GM04503 (cell line): ENCODE measurements at regions not wholly inside any gene's neighbourhood (a gene's known extent, or its start where the extent isn't known, plus 50 kb on each side); places are given as distances from the start of the nearest gene placed in this dataset.
A peak's percentile ranks its signal among the peaks of the same experiment; 100 is the strongest.
"Not testable (repeated sequence)": the region's sequence is repeated elsewhere in the genome, so short reads cannot be mapped to it uniquely, and the experiment has no call there.

Source experiments
- DNase-seq: peaks from one replicate; pipeline ENCODE4 v3.0.0-alpha.2; 2012; ENCODE audit warnings: low read depth

DNA sequence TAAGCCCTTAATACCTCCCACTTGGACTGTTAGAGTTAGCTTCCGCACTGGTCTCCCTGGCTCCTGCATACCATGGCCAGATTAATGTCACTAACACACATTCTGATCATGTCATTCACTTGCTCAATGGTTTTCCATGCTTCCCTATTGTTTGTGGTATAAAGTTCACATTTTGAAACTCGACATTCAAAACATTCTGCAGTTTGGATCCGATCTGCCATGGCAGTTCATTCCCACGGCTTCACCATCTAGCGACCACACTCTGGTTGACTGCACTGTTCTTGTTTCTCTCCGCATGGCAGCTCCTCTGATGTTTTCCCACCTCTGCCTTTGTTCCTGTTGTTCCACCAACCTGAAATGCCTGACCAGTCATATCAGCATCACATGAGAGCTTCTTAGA is 87.4 kb upstream of the WAC start:
- DNase-seq = no peak

DNA sequence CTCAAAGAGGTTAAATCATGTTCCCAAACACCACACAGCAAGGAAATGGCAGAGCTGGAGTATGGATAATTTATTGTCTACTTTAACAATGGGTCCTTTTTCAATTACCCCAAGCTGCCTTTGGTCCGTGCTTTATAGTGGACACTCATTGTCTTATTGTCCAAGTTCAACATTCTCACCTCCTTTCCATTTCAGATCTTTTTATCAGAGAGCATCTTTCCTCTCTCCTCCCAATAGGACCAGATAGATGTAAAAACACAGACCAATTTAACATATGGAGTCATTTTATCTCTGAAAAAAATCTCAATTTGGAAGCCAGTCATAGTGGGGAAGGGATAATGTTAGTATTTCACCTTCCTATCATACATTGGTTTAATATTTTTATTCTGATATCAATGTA is 83.5 kb upstream of the WAC start:
- no peak for DNase-seq

DNA sequence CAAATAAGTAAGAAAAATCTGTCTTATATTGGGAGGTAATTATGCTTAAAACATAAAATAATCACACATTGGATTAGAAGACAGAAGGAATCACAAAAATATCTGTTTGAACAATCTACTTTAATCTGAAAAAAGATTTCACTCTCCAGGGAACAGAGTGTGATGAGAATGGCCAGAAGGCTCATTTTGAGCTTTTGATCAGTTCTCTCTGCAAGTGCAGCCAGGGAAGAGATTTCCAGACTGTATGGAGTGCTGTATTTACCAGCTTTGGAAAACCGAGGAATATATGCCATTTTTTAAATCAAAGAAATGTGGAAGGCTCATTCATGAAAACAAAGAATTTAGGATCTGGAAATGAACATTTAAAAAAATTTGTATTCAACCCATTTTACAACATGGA is 83.0 kb upstream of the WAC start:
- no peak for DNase-seq

GRCh38 chr10:28453926-28454325 is 79.0 kb upstream of the WAC start:
- DNase-seq = no peak

GRCh38 chr10:28457110-28457509 is 75.8 kb upstream of the WAC start:
- DNase-seq = no peak

GRCh38 chr10:28457873-28458272 is 75.0 kb upstream of the WAC start:
- DNase-seq = not testable (repeated sequence)

- no peak for DNase-seq
Measured at GRCh38 chr10:28459453-28460144, 73.3 kb upstream of the WAC start.

DNA sequence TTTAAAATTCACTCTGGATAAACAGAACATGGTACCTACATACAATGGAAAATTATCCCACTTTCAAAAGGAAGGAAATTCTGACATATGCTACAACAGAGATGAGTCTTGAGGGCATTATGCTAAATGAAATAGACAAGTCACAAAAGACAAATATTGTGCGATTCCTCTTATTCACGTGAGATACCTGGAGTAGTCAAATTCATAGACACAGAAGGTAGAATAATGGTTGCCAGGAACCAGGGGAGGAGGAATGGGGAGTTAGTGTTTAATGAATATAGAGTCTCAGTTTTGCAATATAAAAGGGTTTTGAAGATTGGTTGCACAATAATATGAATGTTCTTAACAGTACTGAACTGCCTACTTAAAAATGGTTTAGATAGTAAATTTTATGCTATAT is 69.8 kb upstream of the WAC start:
- DNase-seq = no peak

GRCh38 chr10:28463676-28464395 is 69.1 kb upstream of the WAC start:
- no peak for DNase-seq

- no peak for DNase-seq
Measured at GRCh38 chr10:28467615-28468014, 65.3 kb upstream of the WAC start.

GRCh38 chr10:28468707-28469483 is 64.0 kb upstream of the WAC start:
- DNase-seq = no peak

DNA sequence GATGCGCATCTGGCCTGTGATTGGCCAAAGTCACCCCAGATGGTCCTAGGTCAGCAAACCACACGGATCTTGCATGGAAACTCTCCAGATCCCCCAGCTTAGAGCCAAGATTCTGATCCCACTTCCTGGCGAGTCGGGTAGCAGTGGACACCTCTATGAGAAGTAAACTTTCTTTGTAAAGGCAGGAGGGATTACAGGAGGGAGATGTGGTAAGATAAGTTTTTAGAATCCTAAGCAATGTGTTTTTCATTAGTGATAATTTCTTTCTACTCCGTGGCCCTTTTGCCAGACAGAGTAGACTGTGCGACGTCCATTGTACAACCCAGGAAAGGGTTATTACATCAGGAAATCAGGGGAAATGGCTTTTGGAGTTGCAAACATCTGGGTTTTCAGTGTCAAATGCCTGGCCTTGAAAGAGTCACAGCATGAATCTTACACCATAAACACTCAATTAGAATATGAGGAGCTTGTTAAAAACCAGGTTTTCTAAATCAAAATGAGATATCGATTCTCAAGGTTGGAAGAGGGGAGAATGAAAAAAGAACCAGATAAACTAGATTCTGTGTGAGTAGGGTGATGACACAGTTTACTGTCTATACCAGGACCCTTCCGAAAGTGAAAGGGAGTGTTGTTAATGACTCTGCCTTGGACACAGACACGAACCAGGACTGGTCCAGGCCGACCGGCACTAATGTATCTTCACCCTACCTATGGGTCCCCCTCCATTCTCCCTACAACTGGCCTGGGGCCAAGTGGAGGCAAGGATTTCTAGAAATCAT is 61.9 kb upstream of the WAC start:
- DNase-seq = peak; percentile 4

DNA sequence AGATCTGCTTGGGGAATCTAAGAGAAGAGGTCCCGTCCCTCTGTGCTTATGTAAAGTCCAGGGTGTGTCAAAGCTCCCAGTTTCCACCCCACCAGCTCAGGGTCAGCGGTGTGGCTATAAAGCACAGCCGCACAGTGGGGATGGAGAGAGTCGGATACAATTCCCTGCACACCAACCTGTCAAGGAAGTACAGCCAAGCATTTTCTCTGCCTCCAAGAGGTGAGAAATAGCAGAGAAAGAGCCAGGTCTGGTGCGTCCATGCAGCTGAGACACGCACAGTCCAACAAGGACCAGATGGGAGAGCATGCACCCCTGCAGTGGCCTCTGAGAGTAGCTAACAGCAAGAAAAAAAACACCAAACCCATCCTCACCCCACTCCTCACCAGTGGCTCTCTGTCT is 61.3 kb upstream of the WAC start:
- no peak for DNase-seq

DNA sequence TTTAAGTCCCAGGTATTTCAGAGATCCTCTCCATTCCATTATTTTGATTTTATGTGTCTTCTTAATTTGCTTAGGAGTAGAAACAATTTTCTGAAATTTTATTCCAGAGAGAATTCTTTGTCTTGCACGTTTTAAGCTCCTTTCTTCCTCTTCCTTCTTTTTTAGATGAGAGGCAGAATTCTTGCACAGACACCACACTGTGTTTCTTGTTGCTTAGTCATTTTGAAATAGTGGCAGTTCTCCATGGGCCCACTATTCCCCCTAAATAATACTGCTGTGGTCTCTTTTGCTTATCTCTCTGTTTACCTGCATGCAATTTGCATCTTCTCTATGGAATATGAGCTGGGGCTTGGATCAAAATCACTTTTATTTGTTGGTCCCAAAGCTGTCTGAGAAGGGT is 54.3 kb upstream of the WAC start:
- no peak for DNase-seq

DNA sequence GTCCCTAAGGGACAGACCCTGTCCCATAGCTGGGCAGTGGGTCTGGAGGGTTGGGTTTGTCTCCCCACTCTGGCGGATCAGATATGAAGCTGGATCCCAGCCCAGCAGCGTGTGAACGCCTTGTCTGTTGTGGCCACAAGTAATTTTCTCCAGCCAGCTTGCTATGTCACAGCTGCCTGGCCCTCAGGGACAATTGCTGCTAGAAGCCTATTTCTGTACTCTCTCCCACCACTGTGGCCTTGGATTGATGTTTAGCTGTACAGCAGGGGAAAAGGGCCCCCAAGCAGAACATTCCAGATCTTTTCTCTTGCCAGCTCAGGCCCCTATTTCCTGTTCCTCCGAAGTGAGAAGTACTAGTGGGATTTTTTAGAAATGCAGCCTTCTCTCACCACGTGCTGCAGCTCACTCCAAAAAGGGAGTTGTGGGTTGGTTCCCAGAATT is 53.5 kb upstream of the WAC start:
- no peak for DNase-seq

DNA sequence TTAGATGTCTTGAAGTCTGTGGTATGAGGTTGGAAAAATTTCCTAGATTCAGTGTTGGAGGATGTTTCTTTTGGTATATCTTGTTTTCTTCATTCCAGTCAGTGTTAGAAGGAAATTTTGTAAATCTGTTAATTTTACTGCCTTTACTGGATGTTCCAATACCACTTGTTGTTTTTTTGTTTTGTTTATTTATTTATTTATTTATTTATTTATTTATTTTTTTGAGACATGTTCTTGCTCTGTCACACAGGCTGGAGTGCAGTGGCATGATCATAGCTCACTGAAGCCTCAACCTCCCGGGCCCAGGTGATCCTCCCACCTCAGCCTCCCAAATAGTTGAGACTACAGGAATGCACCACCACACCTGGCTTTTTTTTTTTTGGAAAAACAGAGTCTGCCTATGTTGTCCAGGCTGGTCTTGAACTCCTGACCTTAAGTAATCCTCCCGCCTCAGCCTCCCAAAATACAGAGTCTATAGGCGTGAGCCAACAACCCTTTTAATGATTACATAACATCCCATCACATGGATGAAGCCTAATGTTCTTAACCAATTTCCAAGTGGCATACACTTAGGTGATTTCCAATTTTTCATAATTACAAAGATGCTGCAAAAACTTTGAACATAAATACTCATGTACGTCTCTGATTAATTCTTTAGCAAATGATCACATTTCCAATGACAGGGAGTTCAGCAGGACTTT is 52.8 kb upstream of the WAC start:
- no peak for DNase-seq

DNA sequence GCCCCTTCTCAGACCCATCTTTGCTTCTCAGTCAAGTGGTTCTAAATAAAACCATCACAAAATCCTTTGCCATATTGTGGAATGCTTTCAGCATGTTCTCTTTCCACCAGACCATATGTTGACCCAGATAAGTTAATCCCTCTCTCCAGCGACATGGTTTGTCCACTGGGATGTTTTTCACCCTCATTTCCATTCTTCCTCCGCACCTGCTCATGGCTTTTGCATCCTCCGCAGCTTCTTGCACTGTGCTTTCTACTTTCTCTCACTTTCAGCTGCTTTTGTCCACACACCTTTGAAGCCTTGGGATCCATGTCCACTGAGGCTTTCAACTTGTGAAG is 52.3 kb upstream of the WAC start:
- no peak for DNase-seq

GRCh38 chr10:28481346-28481745 is 51.6 kb upstream of the WAC start:
- not testable (repeated sequence) for DNase-seq

DNA sequence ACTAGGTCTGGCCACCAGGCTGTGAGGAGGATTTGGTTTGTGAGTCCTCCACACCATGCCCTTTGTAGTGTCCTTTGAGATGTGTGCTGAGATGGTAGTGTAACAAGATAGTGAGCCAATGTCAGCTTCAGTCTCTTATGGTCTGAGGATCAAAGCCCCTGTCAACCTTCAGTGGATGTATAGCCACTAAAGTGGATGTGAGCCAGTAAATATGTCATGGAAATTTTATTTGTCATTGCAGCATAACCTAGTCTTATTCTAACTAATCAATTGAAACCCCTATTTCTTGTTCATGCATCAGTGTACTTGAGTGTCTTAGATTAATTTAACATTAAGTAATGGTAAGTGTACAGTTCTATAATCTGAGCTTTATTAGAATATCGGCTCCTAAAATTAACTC is 51.0 kb upstream of the WAC start:
- DNase-seq = no peak
